ENCODE measurements at regions not wholly inside any gene's neighbourhood (a gene's known extent, or its start where the extent isn't known, plus 50 kb on each side); places are given as distances from the start of the nearest gene placed in this dataset.

- CTCF ChIA-PET: no interaction called here
- POLR2A ChIA-PET: no interaction called here
Observed at GRCh38 chr20:52869276-52869675, 102.9 kb upstream of the TSHZ2 start.

- POLR2A ChIA-PET: no interaction called here
- CTCF ChIA-PET: no interaction called here
Observed at GRCh38 chr20:52867305-52867704, 104.9 kb upstream of the TSHZ2 start.

GRCh38 chr20:52864916-52865605 lies 107.1 kb upstream of the TSHZ2 start:
- POLR2A ChIA-PET: interaction anchor here (0.5 kb wide), 1 partner anchor 105 kb away, joined by 3 read pairs; no protein-coding TSS in a partner anchor
- CTCF ChIA-PET: no interaction called here

- POLR2A ChIA-PET: no interaction called here
- CTCF ChIA-PET: no interaction called here
Observed at GRCh38 chr20:52859156-52859876, 112.8 kb upstream of the TSHZ2 start.

GRCh38 chr20:52852714-52853113 lies 119.4 kb upstream of the TSHZ2 start:
- ChIA-PET CTCF (no interaction called here), POLR2A (no interaction called here)

GRCh38 chr20:52847731-52848359 lies 124.3 kb upstream of the TSHZ2 start:
- ChIA-PET POLR2A (no interaction called here), CTCF (no interaction called here)

GRCh38 chr20:52847029-52847660 lies 125.0 kb upstream of the TSHZ2 start:
- ChIA-PET CTCF (interaction anchor here (0.5 kb wide), 1 partner anchor 817 kb away, joined by 3 read pairs; no protein-coding TSS in a partner anchor), POLR2A (no interaction called here)

GRCh38 chr20:52845044-52845443 lies 127.1 kb upstream of the TSHZ2 start:
- ChIA-PET CTCF (no interaction called here), POLR2A (no interaction called here)

- ChIA-PET POLR2A (no interaction called here), CTCF (no interaction called here)
Observed at GRCh38 chr20:52843425-52843824, 128.7 kb upstream of the TSHZ2 start.

- ChIA-PET CTCF (no interaction called here), POLR2A (interaction anchor here (0.5 kb wide), 1 partner anchor 83 kb away, joined by 4 read pairs; no protein-coding TSS in a partner anchor)
Observed at GRCh38 chr20:52841003-52841402, 131.2 kb upstream of the TSHZ2 start.

- POLR2A ChIA-PET: no interaction called here
Observed at GRCh38 chr20:52840041-52840440, 132.1 kb upstream of the TSHZ2 start.

GRCh38 chr20:52838510-52839241 lies 133.5 kb upstream of the TSHZ2 start:
- ChIA-PET CTCF (no interaction called here), POLR2A (no interaction called here)

More at GRCh38 chr20:52840041-52840440, 132.1 kb upstream of the TSHZ2 start:
- CTCF ChIA-PET: no interaction called here

- CTCF ChIA-PET: interaction anchor here (0.5 kb wide), 1 partner anchor 916 kb away, joined by 3 read pairs; no protein-coding TSS in a partner anchor
- POLR2A ChIA-PET: no interaction called here
Observed at GRCh38 chr20:52837378-52837777, 134.8 kb upstream of the TSHZ2 start.

- CTCF ChIA-PET: no interaction called here
- POLR2A ChIA-PET: no interaction called here
Observed at GRCh38 chr20:52833901-52834300, 138.3 kb upstream of the TSHZ2 start.

- ChIA-PET POLR2A (no interaction called here), CTCF (no interaction called here)
Observed at GRCh38 chr20:52832151-52832774, 139.9 kb upstream of the TSHZ2 start.

GRCh38 chr20:52830598-52830997 lies 141.6 kb upstream of the TSHZ2 start:
- ChIA-PET POLR2A (no interaction called here), CTCF (no interaction called here)

GRCh38 chr20:52829111-52829510 lies 143.0 kb upstream of the TSHZ2 start:
- ChIA-PET POLR2A (no interaction called here), CTCF (no interaction called here)

GRCh38 chr20:52828199-52828598 lies 144.0 kb upstream of the TSHZ2 start:
- CTCF ChIA-PET: no interaction called here

GRCh38 chr20:52826722-52827121 lies 145.4 kb upstream of the TSHZ2 start:
- POLR2A ChIA-PET: no interaction called here
- CTCF ChIA-PET: no interaction called here

More at GRCh38 chr20:52828199-52828598, 144.0 kb upstream of the TSHZ2 start:
- POLR2A ChIA-PET: no interaction called here

GRCh38 chr20:52826321-52826720 lies 145.8 kb upstream of the TSHZ2 start:
- ChIA-PET CTCF (no interaction called here), POLR2A (no interaction called here)

Measured in activated CD8-positive, alpha-beta memory T cell treated with anti-CD3 and anti-CD28 coated beads for 36 hours (primary cell).